Endothelial cell of umbilical vein (primary cell): ENCODE measurements at regions not wholly inside any gene's neighbourhood (a gene's known extent, or its start where the extent isn't known, plus 50 kb on each side); places are given as distances from the start of the nearest gene placed in this dataset.

Experiments
- BruUV-seq: library from RNA; stranded (reverse); fragments of 400-500 nt; replicated peaks from 2 replicates; lab custom pipeline; 2021; lab: Mats Ljungman, UMichigan
- CTCF ChIA-PET: fragments of 300-600, 350-600 bp; sonication (Branson Sonifier 250); formaldehyde crosslinking; loops from one replicate; lab custom pipeline; 2021; ENCODE audit warnings: antibody characterized with exemption, inconsistent platforms; lab: Charles Lee
- POLR2A ChIA-PET: fragments of 300-600, 350-600 bp; sonication (Branson Sonifier 250); formaldehyde crosslinking; loops from one replicate; lab custom pipeline; 2021; ENCODE audit warnings: antibody characterized with exemption, inconsistent platforms; lab: Charles Lee
- DNase-seq: peaks from one replicate; pipeline ENCODE4 v3.0.0-alpha.2; 2011; ENCODE audit warnings: low read depth, low spot score
- FAIRE-seq: peaks from 2 replicates; lab custom pipeline; 2011; peaks lifted over from hg19 to GRCh38; lab: Jason Lieb, UNC
- H2AFZ ChIP-seq: 2 replicates; pipeline ENCODE4 v1.6.0; 2012; ENCODE audit warnings: low read depth, low read length, control low read depth, inconsistent platforms
- H3K27ac ChIP-seq: 2 replicates; pipeline ENCODE4 v1.5.1; 2011; ENCODE audit warnings: low read depth, mild to moderate bottlenecking, control low read depth, low read length, moderate library complexity; ENCODE audit not compliant: insufficient read depth
- H3K27me3 ChIP-seq, 2 experiments: 2 replicates each; pipeline versions ENCODE4 v1.6.0 to v1.6.1; 2011; ENCODE audit warnings: low read length in 2 of 2, mixed read lengths in 1 of 2; ENCODE audit not compliant: control insufficient read depth in 2 of 2, insufficient read depth in 2 of 2
- H3K36me3 ChIP-seq, 2 experiments: 2 replicates in 1 of 2; 3 replicates in 1 of 2; pipeline ENCODE4 v1.5.1; 2011; ENCODE audit warnings: low read length in 2 of 2, mild to moderate bottlenecking in 1 of 2, moderate library complexity in 1 of 2; ENCODE audit not compliant: control insufficient read depth in 2 of 2, insufficient read depth in 2 of 2; ENCODE audit errors: extremely low read depth in 1 of 2
- H3K4me1 ChIP-seq: 3 replicates; pipeline ENCODE4 v1.5.1; 2011; ENCODE audit warnings: mild to moderate bottlenecking, low read length; ENCODE audit not compliant: control insufficient read depth, insufficient read depth; ENCODE audit errors: extremely low read depth
- H3K4me2 ChIP-seq: 2 replicates; pipeline ENCODE4 v1.6.1; 2011; ENCODE audit warnings: low read length, control low read depth, mixed read lengths; ENCODE audit not compliant: insufficient read depth
- H3K4me3 ChIP-seq, 3 experiments: fragments of 200-600 bp in 1 of 3; sonication (generic), shearing (Covaris generic) in 1 of 3; replicated peaks in 1 of 3; 2 replicates each; pipeline ENCODE4 v1.5.1; 2011 to 2016; ENCODE audit warnings: control low read depth in 3 of 3, low read length in 3 of 3, mild to moderate bottlenecking in 2 of 3, inconsistent platforms in 1 of 3, low read depth in 1 of 3, moderate library complexity in 1 of 3; ENCODE audit not compliant: insufficient read depth in 1 of 3
- H3K79me2 ChIP-seq: 2 replicates; pipeline ENCODE4 v1.6.0; 2012; ENCODE audit warnings: low read length, inconsistent platforms; ENCODE audit not compliant: control insufficient read depth, insufficient read depth
- H3K9ac ChIP-seq: replicated peaks from 2 replicates; pipeline ENCODE3; 2011; ENCODE audit warnings: low read length, control low read depth; ENCODE audit not compliant: insufficient read depth; ENCODE audit errors: extremely low read depth
- H3K9me1 ChIP-seq: replicated peaks from 3 replicates; pipeline ENCODE4 v1.6.0; 2011; ENCODE audit warnings: mild to moderate bottlenecking, low read length; ENCODE audit not compliant: control insufficient read depth, insufficient read depth; ENCODE audit errors: extremely low read depth
- H3K9me3 ChIP-seq: replicated peaks from 2 replicates; pipeline ENCODE4 v1.5.1; 2012; ENCODE audit warnings: low read length, inconsistent platforms; ENCODE audit not compliant: control insufficient read depth, insufficient read depth
- H4K20me1 ChIP-seq: replicated peaks from 2 replicates; pipeline ENCODE3; 2011; ENCODE audit warnings: mild to moderate bottlenecking, low read length; ENCODE audit not compliant: control insufficient read depth, insufficient read depth; ENCODE audit errors: extremely low read depth
- EZH2 ChIP-seq: IDR thresholded peaks from 2 replicates; pipeline ENCODE4 v1.6.1; 2012; ENCODE audit warnings: borderline replicate concordance, low read depth, mild to moderate bottlenecking, moderate library complexity, low read length, inconsistent platforms; ENCODE audit not compliant: severe bottlenecking
- FOS ChIP-seq: IDR thresholded peaks from 2 replicates; pipeline ENCODE4 v1.6.1; 2011; ENCODE audit warnings: mild to moderate bottlenecking, low read length, moderate library complexity, borderline replicate concordance; ENCODE audit not compliant: insufficient read depth
- GATA2 ChIP-seq: IDR thresholded peaks from 2 replicates; pipeline ENCODE4 v1.7.0; 2011; ENCODE audit warnings: low read depth, mild to moderate bottlenecking, moderate library complexity, mixed read lengths, low read length; ENCODE audit not compliant: insufficient read length, insufficient read depth
- JUN ChIP-seq: IDR thresholded peaks from 2 replicates; pipeline ENCODE4 v1.6.1; 2011; ENCODE audit warnings: borderline replicate concordance, low read depth; ENCODE audit not compliant: insufficient read length, insufficient read depth
- MYC ChIP-seq: IDR thresholded peaks from one replicate; pipeline ENCODE4 v1.6.1; 2011; ENCODE audit warnings: mild to moderate bottlenecking, low read depth, low read length
- POLR2A ChIP-seq: IDR thresholded peaks from 2 replicates; pipeline ENCODE4 v1.6.1; 2012; ENCODE audit warnings: low read depth, mild to moderate bottlenecking, control low read depth, low read length
- POLR2AphosphoS5 ChIP-seq: IDR thresholded peaks from 2 replicates; pipeline ENCODE4 v1.6.1; 2012; ENCODE audit warnings: low read depth, mild to moderate bottlenecking, control low read depth, low read length, moderate library complexity; ENCODE audit not compliant: insufficient read depth
- dilution Hi-C: fragments of 300-500 bp; cut with MboI; formaldehyde crosslinking; loops from one replicate; pipeline ENCODE4 v1.15.0; 2019; ENCODE audit warnings: low sequenced_read_pairs; ENCODE audit not compliant: extremely low pct_ligation_motif_present
- intact Hi-C: fragments of 100-400 bp; cut with micrococcal nuclease; formaldehyde crosslinking; loops from one replicate; pipeline ENCODE4 v1.10.0; 2022
- TF ChIP-seq, protein P1 (sequence below), 2 donors: IDR thresholded peaks; 1 replicate in 1 of 2; 2 replicates in 1 of 2; pipeline ENCODE4 v1.5.1; 2011; ENCODE audit warnings: low read length in 2 of 2, mild to moderate bottlenecking in 2 of 2, moderate library complexity in 2 of 2, control low read depth in 1 of 2, inconsistent platforms in 1 of 2, low read depth in 1 of 2; ENCODE audit not compliant: insufficient read depth in 1 of 2; ENCODE audit errors: extremely low read depth in 1 of 2
- TF ChIP-seq, protein P2 (sequence below): IDR thresholded peaks from 2 replicates; pipeline ENCODE4 v1.6.1; 2011; ENCODE audit not compliant: insufficient read depth, insufficient read length

DNA sequence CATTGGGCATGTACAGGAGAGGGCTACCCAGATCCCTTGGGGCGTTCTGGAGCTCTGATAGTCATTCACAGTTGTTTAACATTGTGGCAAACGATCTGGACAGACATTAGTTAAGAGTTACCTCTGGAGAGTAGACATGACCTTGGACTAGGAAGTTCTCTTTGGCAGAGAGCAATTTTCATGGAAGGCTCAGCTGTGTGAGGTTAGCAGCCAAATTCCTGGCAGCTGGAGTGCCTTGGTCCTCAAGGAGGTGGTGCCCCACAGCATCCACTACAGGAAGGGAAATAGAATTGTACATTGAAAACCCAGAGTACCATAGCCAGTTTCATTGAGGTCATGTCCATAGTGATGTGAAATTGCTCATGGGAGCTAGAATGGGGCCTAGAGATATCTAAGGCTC is 82.8 kb downstream of the BLID start:
- Histone ChIP-seq H3K36me3 (no peaks in the 10 kb centered on the region), H3K27me3 (peaks cover 0 to 2% of the 10 kb centered on the region in 2 experiments), H3K4me3 (no peak overlapping the region), H3K4me2 (no peak overlapping the region), H3K9ac (no peak overlapping the region), H4K20me1 (no peaks in the 10 kb centered on the region), H2AFZ (no peak overlapping the region), H3K27ac (no peak overlapping the region), H3K79me2 (no peaks in the 10 kb centered on the region), H3K4me1 (no peaks in the 10 kb centered on the region), H3K9me3 (no peaks in the 10 kb centered on the region), H3K9me1 (no peaks in the 10 kb centered on the region)
- FAIRE-seq, result no peak
- dilution Hi-C loops, result no loop called here
- ChIA-PET CTCF (interaction anchor here (0.5 kb wide), 1 partner anchor 978 kb away, joined by 4 read pairs; no protein-coding TSS in a partner anchor), POLR2A (no interaction called here)
- no TSS peak for BruUV-seq
- no peak for TF ChIP-seq POLR2AphosphoS5
- TF ChIP-seq EZH2, result no peak
- TF ChIP-seq FOS, result no peak
- no peak for TF ChIP-seq POLR2A
- TF ChIP-seq, protein P1, sequence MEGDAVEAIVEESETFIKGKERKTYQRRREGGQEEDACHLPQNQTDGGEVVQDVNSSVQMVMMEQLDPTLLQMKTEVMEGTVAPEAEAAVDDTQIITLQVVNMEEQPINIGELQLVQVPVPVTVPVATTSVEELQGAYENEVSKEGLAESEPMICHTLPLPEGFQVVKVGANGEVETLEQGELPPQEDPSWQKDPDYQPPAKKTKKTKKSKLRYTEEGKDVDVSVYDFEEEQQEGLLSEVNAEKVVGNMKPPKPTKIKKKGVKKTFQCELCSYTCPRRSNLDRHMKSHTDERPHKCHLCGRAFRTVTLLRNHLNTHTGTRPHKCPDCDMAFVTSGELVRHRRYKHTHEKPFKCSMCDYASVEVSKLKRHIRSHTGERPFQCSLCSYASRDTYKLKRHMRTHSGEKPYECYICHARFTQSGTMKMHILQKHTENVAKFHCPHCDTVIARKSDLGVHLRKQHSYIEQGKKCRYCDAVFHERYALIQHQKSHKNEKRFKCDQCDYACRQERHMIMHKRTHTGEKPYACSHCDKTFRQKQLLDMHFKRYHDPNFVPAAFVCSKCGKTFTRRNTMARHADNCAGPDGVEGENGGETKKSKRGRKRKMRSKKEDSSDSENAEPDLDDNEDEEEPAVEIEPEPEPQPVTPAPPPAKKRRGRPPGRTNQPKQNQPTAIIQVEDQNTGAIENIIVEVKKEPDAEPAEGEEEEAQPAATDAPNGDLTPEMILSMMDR (IDR thresholded peaks at IDR 0.05; ENCODE audit: extremely low read depth in 1 of 2, insufficient read depth in 1 of 2, low read depth in 1 of 2, low read length in 2 of 2), result no peak
- TF ChIP-seq, protein P2, sequence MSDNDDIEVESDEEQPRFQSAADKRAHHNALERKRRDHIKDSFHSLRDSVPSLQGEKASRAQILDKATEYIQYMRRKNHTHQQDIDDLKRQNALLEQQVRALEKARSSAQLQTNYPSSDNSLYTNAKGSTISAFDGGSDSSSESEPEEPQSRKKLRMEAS, result no peak
- TF ChIP-seq MYC, result no peak
- TF ChIP-seq GATA2, result no peak
- TF ChIP-seq JUN, result no peak
- no peak for DNase-seq
- intact Hi-C loops, result no loop called here
